H1 (cell line): ENCODE measurements at regions not wholly inside any gene's neighbourhood (a gene's known extent, or its start where the extent isn't known, plus 50 kb on each side); places are given as distances from the start of the nearest gene placed in this dataset.

Experiments used
- CTCF ChIA-PET: fragments of 300-600 bp; sonication (Branson Sonifier 250); formaldehyde crosslinking; loops from one replicate; lab custom pipeline; 2021; ENCODE audit not compliant: partially characterized antibody; lab: Charles Lee
- POLR2A ChIA-PET: fragments of 300-600 bp; sonication (Branson Sonifier 250); formaldehyde crosslinking; loops from one replicate; lab custom pipeline; 2021; ENCODE audit warnings: inconsistent platforms; ENCODE audit not compliant: partially characterized antibody; lab: Charles Lee
- DNase-seq, 2 experiments: peaks; one replicate each; pipeline versions ENCODE4 v3.0.0 to v3.0.0-alpha.2; 2010 to 2022; ENCODE audit warnings: low spot score in 2 of 2, low read depth in 1 of 2, mixed read lengths in 1 of 2
- FAIRE-seq: peaks from 2 replicates; lab custom pipeline; 2011; peaks lifted over from hg19 to GRCh38; lab: Jason Lieb, UNC
- H2AFZ ChIP-seq: 2 replicates; pipeline ENCODE4 v1.8.1; 2012; ENCODE audit warnings: low read length, inconsistent platforms
- H2AK5ac ChIP-seq: 2 replicates; pipeline ENCODE4 v1.6.1; 2013; ENCODE audit warnings: low read depth, low read length
- H2BK120ac ChIP-seq: replicated peaks from 2 replicates; pipeline ENCODE3; 2013; ENCODE audit warnings: low read depth, low read length, inconsistent platforms
- H2BK12ac ChIP-seq: 2 replicates; pipeline ENCODE4 v1.6.1; 2013; ENCODE audit warnings: low read depth, low read length
- H2BK15ac ChIP-seq: 2 replicates; pipeline ENCODE4 v1.6.1; 2013; ENCODE audit warnings: low read length
- H2BK20ac ChIP-seq: 2 replicates; pipeline ENCODE4 v1.6.1; 2013; ENCODE audit warnings: low read length
- H2BK5ac ChIP-seq: 2 replicates; pipeline ENCODE4 v1.6.1; 2013; ENCODE audit warnings: low read depth, low read length
- H3K14ac ChIP-seq: 2 replicates; pipeline ENCODE4 v1.6.1; 2013; ENCODE audit warnings: inconsistent platforms; ENCODE audit not compliant: insufficient read length
- H3K18ac ChIP-seq: 2 replicates; pipeline ENCODE4 v1.6.1; 2013; ENCODE audit warnings: low read length; ENCODE audit errors: extremely low read depth
- H3K23ac ChIP-seq: 2 replicates; pipeline ENCODE4 v1.6.1; 2013; ENCODE audit warnings: inconsistent platforms; ENCODE audit not compliant: insufficient read length
- H3K23me2 ChIP-seq: 2 replicates; pipeline ENCODE4 v1.6.1; 2013; ENCODE audit warnings: low read depth, low read length
- H3K27ac ChIP-seq: 2 replicates; pipeline ENCODE4 v1.6.1; 2011; ENCODE audit warnings: low read depth, low read length, inconsistent platforms
- H3K27me3 ChIP-seq, 4 experiments: replicated peaks in 1 of 4; 1 replicate in 1 of 4; 2 replicates in 3 of 4; pipeline versions ENCODE4 v1.6.1 to v1.8.1; 2011 to 2013; ENCODE audit warnings: low read length in 3 of 4, mild to moderate bottlenecking in 3 of 4, inconsistent platforms in 2 of 4, mixed read lengths in 2 of 4, moderate library complexity in 1 of 4; ENCODE audit not compliant: control insufficient read depth in 3 of 4, insufficient read depth in 3 of 4; ENCODE audit errors: extremely low read depth in 1 of 4
- H3K36me3 ChIP-seq, 4 experiments: 2 replicates each; pipeline versions ENCODE4 v1.6.1 to v1.8.1; 2011 to 2013; ENCODE audit warnings: mild to moderate bottlenecking in 4 of 4, low read length in 3 of 4, moderate library complexity in 2 of 4, control low read depth in 1 of 4, inconsistent platforms in 1 of 4; ENCODE audit not compliant: insufficient read depth in 4 of 4, control insufficient read depth in 2 of 4
- H3K4ac ChIP-seq: replicated peaks from 2 replicates; pipeline ENCODE3; 2013; ENCODE audit warnings: low read length, low read depth, mixed read lengths, inconsistent platforms; ENCODE audit not compliant: insufficient read length
- H3K4me1 ChIP-seq, 4 experiments: replicated peaks in 1 of 4; 1 replicate in 1 of 4; 2 replicates in 3 of 4; pipeline versions ENCODE4 v1.6.1 to v1.8.1; 2011 to 2013; ENCODE audit warnings: low read length in 3 of 4, inconsistent platforms in 2 of 4, mixed read lengths in 1 of 4; ENCODE audit not compliant: insufficient read depth in 4 of 4, control insufficient read depth in 3 of 4
- H3K4me2 ChIP-seq, 2 experiments: 2 replicates each; pipeline versions ENCODE4 v1.6.1 to v1.8.1; 2011 to 2013; ENCODE audit warnings: low read depth in 2 of 2, low read length in 2 of 2, control low read depth in 1 of 2, inconsistent platforms in 1 of 2, mild to moderate bottlenecking in 1 of 2; ENCODE audit not compliant: insufficient read depth in 1 of 2
- H3K4me3 ChIP-seq, 4 experiments: fragments of 200-600, 300-600 bp in 1 of 4; sonication (generic), shearing (Covaris generic), sonication (Bioruptor Twin) in 1 of 4; 2 replicates each; pipeline versions ENCODE4 v1.5.1 to v1.8.1; 2011 to 2016; ENCODE audit warnings: low read length in 4 of 4, low read depth in 3 of 4, control low read depth in 2 of 4, inconsistent platforms in 2 of 4, mild to moderate bottlenecking in 2 of 4, mixed read lengths in 1 of 4, moderate library complexity in 1 of 4; ENCODE audit not compliant: insufficient read depth in 2 of 4; ENCODE audit errors: extremely low read depth in 1 of 4
- H3K56ac ChIP-seq: replicated peaks from 2 replicates; pipeline ENCODE3; 2013; ENCODE audit warnings: low read depth, mild to moderate bottlenecking, mixed read lengths, low read length, inconsistent platforms; ENCODE audit not compliant: insufficient read length
- H3K79me1 ChIP-seq: 2 replicates; pipeline ENCODE4 v1.6.1; 2013; ENCODE audit warnings: low read depth, low read length, control low read depth
- H3K79me2 ChIP-seq, 2 experiments: 2 replicates each; pipeline versions ENCODE4 v1.6.1 to v1.8.1; 2012 to 2013; ENCODE audit warnings: low read length in 2 of 2, mild to moderate bottlenecking in 2 of 2, inconsistent platforms in 1 of 2; ENCODE audit not compliant: insufficient read depth in 2 of 2, control insufficient read depth in 1 of 2
- H3K9ac ChIP-seq, 4 experiments: replicated peaks in 1 of 4; 1 replicate in 1 of 4; 2 replicates in 3 of 4; pipeline versions ENCODE4 v1.6.1 to v1.8.1; 2011 to 2013; ENCODE audit warnings: low read depth in 3 of 4, low read length in 3 of 4, control low read depth in 2 of 4, mild to moderate bottlenecking in 2 of 4, moderate library complexity in 2 of 4, inconsistent platforms in 1 of 4; ENCODE audit errors: extremely low read depth in 1 of 4
- H3K9me3 ChIP-seq, 2 experiments: 2 replicates each; pipeline versions ENCODE4 v1.6.1 to v1.8.1; 2012 to 2013; ENCODE audit warnings: mild to moderate bottlenecking in 2 of 2, moderate library complexity in 2 of 2, control low read depth in 1 of 2, inconsistent platforms in 1 of 2, low read depth in 1 of 2, low read length in 1 of 2, mixed read lengths in 1 of 2; ENCODE audit not compliant: insufficient read depth in 2 of 2
- H4K20me1 ChIP-seq, 2 experiments: replicated peaks in 1 of 2; 2 replicates each; pipeline versions ENCODE3 to v1.8.1; 2011 to 2013; ENCODE audit warnings: inconsistent platforms in 2 of 2, low read length in 2 of 2, mild to moderate bottlenecking in 1 of 2; ENCODE audit not compliant: insufficient read depth in 2 of 2, control insufficient read depth in 1 of 2
- H4K5ac ChIP-seq: 2 replicates; pipeline ENCODE4 v1.6.1; 2013; ENCODE audit warnings: low read length, low read depth, mixed read lengths, inconsistent platforms; ENCODE audit not compliant: insufficient read length
- H4K8ac ChIP-seq: 2 replicates; pipeline ENCODE4 v1.8.0; 2013; ENCODE audit warnings: mild to moderate bottlenecking, moderate library complexity, low read length, inconsistent platforms; ENCODE audit not compliant: insufficient read depth; ENCODE audit errors: extremely low read depth
- H4K91ac ChIP-seq: replicated peaks from 2 replicates; pipeline ENCODE3; 2013; ENCODE audit warnings: low read length, mixed read lengths, inconsistent platforms; ENCODE audit not compliant: insufficient read length
- CBX5 ChIP-seq: fragments of 300-800, 300-1000 bp; sonication (generic); IDR thresholded peaks from 2 replicates; pipeline ENCODE4 v1.7.1; 2016; ENCODE audit warnings: antibody characterized with exemption, low read length, low read depth
- CBX8 ChIP-seq: fragments of 300-800, 300-1000 bp; sonication (generic); IDR thresholded peaks from 2 replicates; pipeline ENCODE4 v1.7.1; 2016; ENCODE audit warnings: low read depth, low read length, borderline replicate concordance
- CHD2 ChIP-seq: IDR thresholded peaks from 2 replicates; pipeline ENCODE4 v1.6.1; 2012; ENCODE audit warnings: low read length, improper control_type of control experiment
- EP300 ChIP-seq, 2 experiments: IDR thresholded peaks; 1 replicate in 1 of 2; 2 replicates in 1 of 2; pipeline ENCODE4 v1.6.1; 2011 to 2012; ENCODE audit warnings: low read depth in 2 of 2, low read length in 2 of 2, mild to moderate bottlenecking in 2 of 2, borderline replicate concordance in 1 of 2, inconsistent platforms in 1 of 2, moderate library complexity in 1 of 2
- KDM5A ChIP-seq: fragments of 200-600 bp; IDR thresholded peaks from 2 replicates; pipeline ENCODE4 v1.7.1; 2012; ENCODE audit warnings: mild to moderate bottlenecking, low read length, inconsistent platforms, mixed read lengths
- MAFK ChIP-seq: IDR thresholded peaks from 2 replicates; pipeline ENCODE4 v1.6.1; 2012; ENCODE audit warnings: low read depth, mild to moderate bottlenecking, improper control_type of control experiment, low read length
- NRF1 ChIP-seq: IDR thresholded peaks from 2 replicates; pipeline ENCODE4 v1.6.1; 2011; ENCODE audit warnings: mild to moderate bottlenecking, low read depth, low read length, improper control_type of control experiment
- PHF8 ChIP-seq: fragments of 200-600 bp; sonication (generic); conservative IDR thresholded peaks from 2 replicates; pipeline ENCODE4 v1.7.1; 2012; ENCODE audit warnings: low read depth, mild to moderate bottlenecking, inconsistent platforms, low read length, moderate library complexity
- POLR2A ChIP-seq, 2 experiments: IDR thresholded peaks; 1 replicate in 1 of 2; 2 replicates in 1 of 2; pipeline ENCODE4 v1.6.1; 2011; ENCODE audit warnings: low read depth in 2 of 2, low read length in 2 of 2, mild to moderate bottlenecking in 2 of 2; ENCODE audit errors: control extremely low read depth in 1 of 2
- POLR2AphosphoS5 ChIP-seq: IDR thresholded peaks from 2 replicates; pipeline ENCODE4 v1.6.1; 2011; ENCODE audit warnings: low read depth, low read length
- RNF2 ChIP-seq: fragments of 200-900, 300-1000 bp; sonication (generic); IDR thresholded peaks from 2 replicates; pipeline ENCODE4 v1.7.1; 2016; ENCODE audit warnings: borderline replicate concordance, low read depth, mild to moderate bottlenecking, antibody characterized with exemption, low read length; ENCODE audit not compliant: poor library complexity, severe bottlenecking; ENCODE audit errors: missing control alignments
- SIX5 ChIP-seq: IDR thresholded peaks from 2 replicates; pipeline ENCODE4 v1.6.1; 2011; ENCODE audit warnings: mild to moderate bottlenecking, low read depth, low read length
- SP2 ChIP-seq: IDR thresholded peaks from 2 replicates; pipeline ENCODE4 v1.6.1; 2012; ENCODE audit warnings: mild to moderate bottlenecking, low read length, inconsistent platforms
- TAF7 ChIP-seq: optimal IDR thresholded peaks from 2 replicates; pipeline ENCODE3; 2011; ENCODE audit warnings: low read depth, mild to moderate bottlenecking, inconsistent platforms, low read length, moderate library complexity, borderline replicate concordance
- TBP ChIP-seq: IDR thresholded peaks from 2 replicates; pipeline ENCODE4 v1.6.1; 2011; ENCODE audit warnings: low read depth, low read length, improper control_type of control experiment
- YY1 ChIP-seq: IDR thresholded peaks from 2 replicates; pipeline ENCODE4 v1.6.1; 2011; ENCODE audit warnings: low read depth, mild to moderate bottlenecking, low read length
- WGBS, 2 experiments: shearing (Covaris generic) in 1 of 2; methylation state at CpG; one replicate each; pipeline versions ENCODE4 v1.1.6 to v1.1.7; 2013 to 2015; ENCODE audit warnings: low lambda C conversion rate in 2 of 2, mixed read lengths in 2 of 2, inconsistent platforms in 1 of 2, low coverage in 1 of 2, missing lambda C conversion rate in 1 of 2; ENCODE audit not compliant: insufficient replicate concordance in 2 of 2, insufficient coverage in 1 of 2, insufficient read length in 1 of 2; ENCODE audit errors: extremely low coverage in 1 of 2, missing lambda C conversion rate in 1 of 2; 5-methylcytosine and 5-hydroxymethylcytosine counted together

DNA sequence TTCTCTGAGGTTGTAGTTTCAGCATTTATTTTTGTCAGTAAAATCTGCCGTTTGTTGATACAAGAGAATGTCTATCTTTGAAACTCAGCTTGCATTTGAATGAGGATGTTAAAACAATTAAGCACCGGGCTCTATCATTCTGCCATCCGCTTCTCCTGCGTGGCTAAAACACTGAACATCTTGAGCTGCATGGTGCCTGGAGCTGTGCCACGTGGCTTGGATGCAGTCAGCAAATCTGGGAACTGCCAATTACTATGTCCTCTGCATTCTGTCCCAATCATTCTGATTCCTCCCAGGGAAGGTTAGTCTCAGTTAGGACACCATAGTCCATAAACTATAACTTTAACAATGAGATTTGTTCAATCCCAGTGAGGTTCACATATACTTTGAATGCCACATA, 598.4 kb downstream of the FBXO15 start:
- Histone ChIP-seq H3K9ac (no peak overlapping the region), H3K23me2 (no peaks in the 10 kb centered on the region), H3K56ac (no peak overlapping the region), H3K36me3 (no peaks in the 10 kb centered on the region), H3K18ac (no peak overlapping the region), H2BK12ac (no peak overlapping the region), H4K91ac (no peak overlapping the region), H3K4me1 (no peaks in the 10 kb centered on the region), H3K79me2 (no peaks in the 10 kb centered on the region), H3K79me1 (no peaks in the 10 kb centered on the region), H3K14ac (no peak overlapping the region), H3K27ac (no peak overlapping the region), H2AFZ (peak overlapping the region; percentile 48; the same call in 1 of the 2 replicates), H2BK15ac (no peak overlapping the region), H3K4ac (no peak overlapping the region), H2AK5ac (no peak overlapping the region), H3K23ac (no peak overlapping the region), H2BK5ac (no peak overlapping the region), H3K27me3 (no peaks in the 10 kb centered on the region), H3K4me2 (no peak overlapping the region), H3K4me3 (no peak overlapping the region), H2BK20ac (no peak overlapping the region), H3K9me3 (no peaks in the 10 kb centered on the region), H4K5ac (no peak overlapping the region), H2BK120ac (no peak overlapping the region), H4K20me1 (no peaks in the 10 kb centered on the region), H4K8ac (no peak overlapping the region)
- WGBS, 2 experiments = 84% methylated on average over 5 of the region's 5 CpGs; no CpG with 5 or more reads in 1 of the 2 experiments
- CTCF ChIA-PET = interaction anchor here (1.7 kb wide), 1 partner anchor 29 kb away, joined by 5 read pairs; no protein-coding TSS in a partner anchor
- no peak for FAIRE-seq
- POLR2A ChIA-PET = no interaction called here
- DNase-seq = no peak
- TF ChIP-seq SP2 = no peak
- TF ChIP-seq TAF7 = no peak
- TF ChIP-seq TBP = no peak
- TF ChIP-seq EP300 (IDR thresholded peaks at IDR 0.05; ENCODE audit: borderline replicate concordance in 1 of 2, low read depth in 2 of 2, low read length in 2 of 2) = no peak
- TF ChIP-seq POLR2AphosphoS5 = no peak
- no peak for TF ChIP-seq NRF1
- TF ChIP-seq YY1 = no peak
- TF ChIP-seq PHF8 = no peak
- no peak for TF ChIP-seq SIX5
- no peak for TF ChIP-seq KDM5A
- TF ChIP-seq RNF2 = no peak
- no peak for TF ChIP-seq POLR2A (IDR thresholded peaks at IDR 0.05; ENCODE audit: control extremely low read depth in 1 of 2, low read depth in 2 of 2, low read length in 2 of 2)
- TF ChIP-seq CBX5 = no peak
- no peak for TF ChIP-seq CHD2
- TF ChIP-seq CBX8 = no peak
- TF ChIP-seq MAFK = no peak
